Glomerular endothelial cell (primary cell): ENCODE measurements at regions not wholly inside any gene's neighbourhood (a gene's known extent, or its start where the extent isn't known, plus 50 kb on each side); places are given as distances from the start of the nearest gene placed in this dataset.
"Not testable (repeated sequence)": the region's sequence is repeated elsewhere in the genome, so short reads cannot be mapped to it uniquely, and the experiment has no call there.

ENCODE experiments used
- DNase-seq: peaks from one replicate; pipeline ENCODE4 v3.0.0-alpha.2; 2011; ENCODE audit warnings: low read depth, low spot score; ENCODE audit errors: extremely low read depth

GRCh38 chr5:82717738-82718137 lies 359.5 kb downstream of the TMEM167A start:
- DNase-seq = no peak

GRCh38 chr5:82714732-82715131 lies 362.5 kb downstream of the TMEM167A start:
- not testable (repeated sequence) for DNase-seq

GRCh38 chr5:82713811-82714210 lies 363.4 kb downstream of the TMEM167A start:
- DNase-seq = no peak

DNA sequence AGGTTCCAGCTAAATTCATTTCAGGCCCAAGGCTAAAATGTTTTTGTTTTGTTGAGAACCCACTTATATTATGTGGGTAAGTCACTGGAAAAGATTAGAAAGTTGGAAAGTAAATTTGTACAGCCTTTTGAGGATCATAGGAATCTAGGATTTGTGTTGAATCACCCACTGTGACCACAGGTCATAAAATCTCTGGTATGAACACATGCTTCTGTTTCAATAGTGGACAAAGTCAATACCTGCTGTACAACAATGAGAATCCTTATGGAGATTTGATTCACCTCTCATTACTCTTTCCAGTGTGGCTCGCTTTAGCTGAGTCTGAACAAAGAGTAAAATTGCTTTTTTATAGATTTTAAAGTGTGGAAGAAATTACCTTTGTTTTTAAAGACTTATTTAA lies 369.5 kb downstream of the TMEM167A start:
- no peak for DNase-seq

GRCh38 chr5:82704381-82704780 lies 372.8 kb downstream of the TMEM167A start:
- no peak for DNase-seq

GRCh38 chr5:82702046-82702445 lies 375.1 kb downstream of the TMEM167A start:
- DNase-seq = no peak

- DNase-seq = no peak
These were observed 377.5 kb downstream of the TMEM167A start for GRCh38 chr5:82699737-82700136.

GRCh38 chr5:82698026-82698425 lies 379.2 kb downstream of the TMEM167A start:
- no peak for DNase-seq

DNA sequence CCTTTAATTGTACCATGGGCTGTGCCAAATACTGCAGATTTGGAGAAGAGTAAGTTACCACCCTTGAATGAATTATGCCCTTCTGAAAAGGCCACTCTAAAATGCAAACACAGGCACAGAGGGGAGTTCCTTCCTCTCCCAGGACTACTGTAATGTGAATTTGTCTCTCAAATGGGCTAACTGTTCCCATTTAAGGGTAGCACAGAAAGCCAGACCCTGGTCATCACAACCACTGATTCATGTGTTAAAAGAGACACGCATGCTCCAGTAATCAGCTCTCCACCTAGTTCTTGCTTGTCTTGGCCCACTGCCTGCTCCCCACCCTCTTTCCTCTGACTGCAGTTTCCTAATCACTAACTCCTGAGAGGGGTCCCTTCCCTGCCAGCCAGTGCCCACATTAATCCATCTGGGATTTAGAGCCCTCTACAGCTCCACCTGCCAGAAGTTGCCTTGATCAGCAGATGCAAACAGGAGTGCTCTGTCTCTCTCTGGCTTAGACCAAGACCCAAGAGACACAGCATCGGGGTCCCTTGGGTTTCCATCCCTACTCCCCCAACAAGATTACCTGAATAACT lies 382.4 kb downstream of the TMEM167A start:
- no peak for DNase-seq

GRCh38 chr5:82692826-82693225 lies 384.4 kb downstream of the TMEM167A start:
- no peak for DNase-seq

GRCh38 chr5:82684659-82685058 lies 392.5 kb downstream of the TMEM167A start:
- no peak for DNase-seq

DNA sequence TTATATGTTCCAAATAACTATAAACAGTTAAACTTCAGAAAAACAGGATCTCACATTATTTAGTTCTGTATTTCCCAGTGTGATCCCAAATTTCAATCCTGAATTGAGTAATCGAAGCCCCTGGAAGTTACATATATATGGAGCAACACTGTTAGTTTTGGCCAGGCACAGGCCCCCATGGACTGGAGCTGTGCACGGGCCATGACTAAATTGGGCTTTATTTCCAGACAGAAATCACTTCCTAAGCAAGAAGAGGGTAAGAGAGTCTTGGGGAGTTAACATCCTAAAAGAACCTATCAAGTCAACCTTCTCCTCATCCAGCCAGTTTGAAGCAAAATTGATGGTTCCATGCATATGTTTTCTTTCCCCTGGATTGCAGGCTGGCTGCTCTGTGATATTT lies 393.0 kb downstream of the TMEM167A start:
- no peak for DNase-seq

DNA sequence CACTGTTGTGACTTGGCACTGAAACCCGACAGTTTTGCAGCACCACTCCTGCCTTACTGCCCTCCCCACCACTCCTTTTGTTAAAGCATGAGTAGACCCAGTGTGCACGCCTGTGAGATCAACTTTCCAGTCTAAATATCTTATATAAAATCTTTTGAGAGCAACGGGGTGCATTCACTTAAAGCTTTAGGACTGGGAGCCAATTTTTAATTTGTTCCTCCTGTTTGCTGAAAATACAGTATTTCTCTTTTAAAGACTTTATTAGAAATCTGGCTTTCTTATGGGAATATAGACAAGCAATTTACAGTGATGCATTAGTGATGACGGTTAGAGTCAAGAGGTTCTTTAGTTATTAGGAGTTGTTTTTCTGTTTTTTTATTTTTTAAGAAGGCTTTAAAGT lies 397.5 kb downstream of the TMEM167A start:
- no peak for DNase-seq

GRCh38 chr5:82676661-82677060 lies 398.5 kb upstream of the RPS23 start:
- no peak for DNase-seq

- DNase-seq = no peak
These were observed 396.5 kb upstream of the RPS23 start for GRCh38 chr5:82674671-82675070.

- no peak for DNase-seq
These were observed 395.1 kb upstream of the RPS23 start for GRCh38 chr5:82673057-82673809.

DNA sequence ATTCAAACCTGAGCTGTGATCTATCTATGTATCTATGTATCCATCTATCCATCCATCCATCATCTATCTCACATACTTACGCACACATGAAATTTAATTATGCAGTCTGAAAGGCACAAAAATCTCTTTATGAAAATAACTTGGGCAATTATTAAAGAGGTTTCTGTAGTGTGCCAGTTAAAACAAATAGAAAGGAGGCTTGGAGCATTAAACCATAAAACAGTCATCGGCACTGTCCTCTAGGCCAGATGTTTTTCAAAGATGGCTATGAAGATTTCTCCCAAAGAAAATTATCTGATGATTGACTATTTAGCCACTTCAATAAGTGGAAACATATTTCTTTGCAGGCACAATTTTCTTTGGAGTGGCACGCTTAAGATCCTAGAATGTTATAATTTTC lies 392.5 kb upstream of the RPS23 start:
- no peak for DNase-seq

DNA sequence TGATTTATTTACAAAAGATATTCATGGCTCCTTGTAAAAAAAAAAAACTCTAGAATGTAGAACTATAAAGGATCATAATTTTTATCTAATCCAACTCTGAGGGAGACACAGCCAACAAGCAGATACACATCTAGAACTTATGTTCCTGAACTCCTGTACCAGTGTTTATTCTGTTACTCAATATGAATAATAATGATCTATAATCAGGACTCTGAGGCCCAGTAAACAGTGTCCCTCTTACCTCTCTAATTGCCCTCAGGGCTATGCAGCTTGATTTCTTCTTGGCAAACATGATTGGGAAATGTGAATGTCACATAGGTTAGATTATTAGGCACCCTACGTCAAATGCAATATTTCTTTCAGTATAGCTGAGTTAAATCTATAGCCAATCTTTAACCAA lies 391.6 kb upstream of the RPS23 start:
- DNase-seq = no peak

- no peak for DNase-seq
These were observed 388.2 kb upstream of the RPS23 start for GRCh38 chr5:82666312-82666711.

- DNase-seq = no peak
These were observed 386.6 kb upstream of the RPS23 start for GRCh38 chr5:82664732-82665131.

GRCh38 chr5:82663225-82663624 lies 385.1 kb upstream of the RPS23 start:
- no peak for DNase-seq

- no peak for DNase-seq
These were observed 384.2 kb upstream of the RPS23 start for GRCh38 chr5:82662340-82662739.

GRCh38 chr5:82661933-82662332 lies 383.8 kb upstream of the RPS23 start:
- no peak for DNase-seq
